ENCODE measurements at regions not wholly inside any gene's neighbourhood (a gene's known extent, or its start where the extent isn't known, plus 50 kb on each side); places are given as distances from the start of the nearest gene placed in this dataset.

- no peaks in the 10 kb centered on the region for H4K20me1 ChIP-seq (ENCODE audit: insufficient read depth, low read length)
- no peak overlapping the region for H3K4me2 ChIP-seq (ENCODE audit: insufficient read depth, low read length)
- no peak overlapping the region for H3K4me3 ChIP-seq (ENCODE audit: low read depth in 1 of 2, low read length in 2 of 2)
Observed at GRCh38 chr7:131124867-131125266, 202.8 kb upstream of the MKLN1 start.

GRCh38 chr7:131130324-131130723 is 197.4 kb upstream of the MKLN1 start:
- DNase-seq (no peak), ATAC-seq (ENCODE audit: insufficient read depth, low read depth) (no peak)
- H2AFZ ChIP-seq (ENCODE audit: low read depth, low read length), result no peak overlapping the region

More at GRCh38 chr7:131124867-131125266, 202.8 kb upstream of the MKLN1 start:
- DNase-seq (no peak), ATAC-seq (ENCODE audit: insufficient read depth, low read depth) (no peak)
- Histone ChIP-seq H3K9ac (ENCODE audit: low read depth, low read length) (no peak overlapping the region), H3K27ac (ENCODE audit: low read length) (no peak overlapping the region), H2AFZ (ENCODE audit: low read depth, low read length) (no peak overlapping the region), H3K79me2 (ENCODE audit: insufficient read depth, low read length) (no peaks in the 10 kb centered on the region), H3K4me1 (ENCODE audit: insufficient read depth, low read length) (no peaks in the 10 kb centered on the region), H3K36me3 (ENCODE audit: insufficient read depth, low read length) (no peaks in the 10 kb centered on the region), H3K9me3 (ENCODE audit: insufficient read depth, low read length, severe bottlenecking) (no peaks in the 10 kb centered on the region), H3K27me3 (ENCODE audit: insufficient read depth, low read length, poor library complexity) (no peaks in the 10 kb centered on the region)
- TF ChIP-seq EZH2 (IDR thresholded peaks at IDR 0.05; ENCODE audit: borderline replicate concordance, low read depth, low read length, severe bottlenecking) (no peak), CTCF (IDR thresholded peaks at IDR 0.05; ENCODE audit: borderline replicate concordance, extremely low read depth, low read length, poor library complexity, severe bottlenecking) (no peak)

GRCh38 chr7:131131012-131131745 is 196.5 kb upstream of the MKLN1 start:
- no peak overlapping the region for H3K9ac ChIP-seq (ENCODE audit: low read depth, low read length)
- H3K27ac ChIP-seq (ENCODE audit: low read length), result no peak overlapping the region
- H3K4me3 ChIP-seq (ENCODE audit: low read depth in 1 of 2, low read length in 2 of 2), result no peak overlapping the region
- H3K4me1 ChIP-seq (ENCODE audit: insufficient read depth, low read length), result no peaks in the 10 kb centered on the region
- no peak for ATAC-seq (ENCODE audit: insufficient read depth, low read depth)
- no peaks in the 10 kb centered on the region for H3K36me3 ChIP-seq (ENCODE audit: insufficient read depth, low read length)
- DNase-seq, result no peak
- H3K27me3 ChIP-seq (ENCODE audit: insufficient read depth, low read length, poor library complexity), result no peaks in the 10 kb centered on the region
- TF ChIP-seq EZH2 (IDR thresholded peaks at IDR 0.05; ENCODE audit: borderline replicate concordance, low read depth, low read length, severe bottlenecking), result no peak
- no peak for TF ChIP-seq CTCF (IDR thresholded peaks at IDR 0.05; ENCODE audit: borderline replicate concordance, extremely low read depth, low read length, poor library complexity, severe bottlenecking)
- H4K20me1 ChIP-seq (ENCODE audit: insufficient read depth, low read length), result no peaks in the 10 kb centered on the region
- no peaks in the 10 kb centered on the region for H3K79me2 ChIP-seq (ENCODE audit: insufficient read depth, low read length)
- no peaks in the 10 kb centered on the region for H3K9me3 ChIP-seq (ENCODE audit: insufficient read depth, low read length, severe bottlenecking)
- H3K4me2 ChIP-seq (ENCODE audit: insufficient read depth, low read length), result no peak overlapping the region
- H2AFZ ChIP-seq (ENCODE audit: low read depth, low read length), result no peak overlapping the region

More at GRCh38 chr7:131130324-131130723, 197.4 kb upstream of the MKLN1 start:
- TF ChIP-seq CTCF (IDR thresholded peaks at IDR 0.05; ENCODE audit: borderline replicate concordance, extremely low read depth, low read length, poor library complexity, severe bottlenecking) (no peak), EZH2 (IDR thresholded peaks at IDR 0.05; ENCODE audit: borderline replicate concordance, low read depth, low read length, severe bottlenecking) (no peak)
- no peaks in the 10 kb centered on the region for H3K36me3 ChIP-seq (ENCODE audit: insufficient read depth, low read length)
- H3K27me3 ChIP-seq (ENCODE audit: insufficient read depth, low read length, poor library complexity), result no peaks in the 10 kb centered on the region
- H3K9ac ChIP-seq (ENCODE audit: low read depth, low read length), result no peak overlapping the region
- no peak overlapping the region for H3K27ac ChIP-seq (ENCODE audit: low read length)
- no peaks in the 10 kb centered on the region for H4K20me1 ChIP-seq (ENCODE audit: insufficient read depth, low read length)
- H3K4me3 ChIP-seq (ENCODE audit: low read depth in 1 of 2, low read length in 2 of 2), result no peak overlapping the region
- H3K4me1 ChIP-seq (ENCODE audit: insufficient read depth, low read length), result no peaks in the 10 kb centered on the region
- H3K4me2 ChIP-seq (ENCODE audit: insufficient read depth, low read length), result no peak overlapping the region
- no peaks in the 10 kb centered on the region for H3K79me2 ChIP-seq (ENCODE audit: insufficient read depth, low read length)
- H3K9me3 ChIP-seq (ENCODE audit: insufficient read depth, low read length, severe bottlenecking), result no peaks in the 10 kb centered on the region
